A673 (cell line): ENCODE measurements at regions not wholly inside any gene's neighbourhood (a gene's known extent, or its start where the extent isn't known, plus 50 kb on each side); places are given as distances from the start of the nearest gene placed in this dataset.

Experiments used
- EZH2 ChIP-seq: fragments of 200-600 bp; sonication (generic); IDR thresholded peaks from 2 replicates; pipeline ENCODE4 v1.6.1; 2017; ENCODE audit warnings: borderline replicate concordance, low read depth, mild to moderate bottlenecking, mixed read lengths, antibody characterized with exemption, low read length; ENCODE audit not compliant: poor library complexity, severe bottlenecking
- TF ChIP-seq, protein P1 (sequence below): fragments of 300-800, 200-600 bp; sonication (generic); conservative IDR thresholded peaks from 2 replicates; pipeline ENCODE4 v1.5.1; 2017; ENCODE audit warnings: low read depth, mild to moderate bottlenecking, antibody characterized with exemption, low read length, moderate library complexity, mixed read lengths

DNA sequence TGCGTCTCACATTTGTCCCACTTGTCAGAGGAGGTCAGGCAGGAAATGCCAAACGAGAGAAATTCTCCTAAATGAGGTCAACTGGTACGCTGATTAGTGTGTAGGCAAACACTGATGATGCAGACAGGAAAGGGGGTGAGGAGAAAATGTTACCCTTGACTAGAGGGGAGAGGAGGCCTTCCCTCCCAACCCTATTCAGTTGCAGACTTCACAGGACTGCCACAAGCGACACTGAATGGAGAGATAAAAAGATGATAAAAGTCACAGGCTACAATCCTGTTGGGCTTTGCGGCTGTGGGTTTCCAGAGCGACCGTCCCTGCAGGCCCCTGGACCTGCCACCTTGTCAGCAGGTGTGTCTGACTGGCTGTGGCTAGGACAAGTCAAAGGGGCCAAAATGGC lies 569.4 kb downstream of the CDH26 start:
- TF ChIP-seq, protein P1, sequence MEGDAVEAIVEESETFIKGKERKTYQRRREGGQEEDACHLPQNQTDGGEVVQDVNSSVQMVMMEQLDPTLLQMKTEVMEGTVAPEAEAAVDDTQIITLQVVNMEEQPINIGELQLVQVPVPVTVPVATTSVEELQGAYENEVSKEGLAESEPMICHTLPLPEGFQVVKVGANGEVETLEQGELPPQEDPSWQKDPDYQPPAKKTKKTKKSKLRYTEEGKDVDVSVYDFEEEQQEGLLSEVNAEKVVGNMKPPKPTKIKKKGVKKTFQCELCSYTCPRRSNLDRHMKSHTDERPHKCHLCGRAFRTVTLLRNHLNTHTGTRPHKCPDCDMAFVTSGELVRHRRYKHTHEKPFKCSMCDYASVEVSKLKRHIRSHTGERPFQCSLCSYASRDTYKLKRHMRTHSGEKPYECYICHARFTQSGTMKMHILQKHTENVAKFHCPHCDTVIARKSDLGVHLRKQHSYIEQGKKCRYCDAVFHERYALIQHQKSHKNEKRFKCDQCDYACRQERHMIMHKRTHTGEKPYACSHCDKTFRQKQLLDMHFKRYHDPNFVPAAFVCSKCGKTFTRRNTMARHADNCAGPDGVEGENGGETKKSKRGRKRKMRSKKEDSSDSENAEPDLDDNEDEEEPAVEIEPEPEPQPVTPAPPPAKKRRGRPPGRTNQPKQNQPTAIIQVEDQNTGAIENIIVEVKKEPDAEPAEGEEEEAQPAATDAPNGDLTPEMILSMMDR, result no peak
- TF ChIP-seq EZH2, result no peak
